BLaER1 (cell line): ENCODE measurements at regions not wholly inside any gene's neighbourhood (a gene's known extent, or its start where the extent isn't known, plus 50 kb on each side); places are given as distances from the start of the nearest gene placed in this dataset.

ENCODE experiments used
- H3K27ac ChIP-seq: shearing (Covaris generic); formaldehyde crosslinking; 2 replicates; pipeline ENCODE4 v1.8.1; 2022
- H3K27me3 ChIP-seq: shearing (Covaris generic); formaldehyde crosslinking; 2 replicates; pipeline ENCODE4 v1.8.1; 2022
- H3K36me3 ChIP-seq: shearing (Covaris generic); formaldehyde crosslinking; 2 replicates; pipeline ENCODE4 v1.8.1; 2022
- H3K4me1 ChIP-seq: shearing (Covaris generic); formaldehyde crosslinking; 2 replicates; pipeline ENCODE4 v1.8.1; 2022
- H3K4me2 ChIP-seq: shearing (Covaris generic); formaldehyde crosslinking; 2 replicates; pipeline ENCODE4 v1.8.1; 2022
- H3K4me3 ChIP-seq: shearing (Covaris generic); formaldehyde crosslinking; 2 replicates; pipeline ENCODE4 v1.8.1; 2022
- H3K9ac ChIP-seq: shearing (Covaris generic); formaldehyde crosslinking; 2 replicates; pipeline ENCODE4 v1.8.1; 2022
- H3K9me3 ChIP-seq: shearing (Covaris generic); formaldehyde crosslinking; 2 replicates; pipeline ENCODE4 v1.8.1; 2022
- H4K20me1 ChIP-seq: shearing (Covaris generic); formaldehyde crosslinking; 2 replicates; pipeline ENCODE4 v1.8.1; 2022
- Cebpa-rat ChIP-seq: shearing (Covaris generic); IDR thresholded peaks from 2 replicates; pipeline ENCODE4 v1.8.1; 2022

DNA sequence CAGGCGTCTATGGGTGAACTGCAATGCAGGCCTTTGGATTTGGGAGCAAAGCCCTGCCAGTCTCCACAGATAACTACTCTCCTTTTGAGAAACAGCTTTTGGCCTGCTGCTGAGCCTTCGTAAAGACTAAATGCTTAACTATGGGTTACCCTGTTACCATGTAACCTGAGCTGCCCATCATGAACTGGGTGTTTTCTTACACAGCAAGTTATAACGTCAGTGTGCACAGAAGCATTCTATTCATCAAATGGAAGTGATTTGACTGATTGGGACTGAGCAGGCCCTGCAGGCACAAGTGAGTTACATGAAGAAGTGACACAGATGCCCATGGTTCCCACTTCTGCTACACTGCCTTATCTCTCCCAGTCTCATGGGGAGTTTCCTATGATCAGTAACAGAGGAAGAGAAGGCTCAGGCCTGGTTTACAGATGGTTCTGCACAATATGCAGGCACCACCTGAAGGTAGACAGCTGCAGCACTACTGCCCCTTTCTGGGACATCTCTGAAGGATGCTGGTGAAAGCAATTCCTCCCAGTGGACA lies 319.1 kb downstream of the CD83 start:
- Histone ChIP-seq H4K20me1 (no peaks in the 10 kb centered on the region), H3K9me3 (no peaks in the 10 kb centered on the region; the same call in 1 of the 2 replicates), H3K9ac (no peak overlapping the region), H3K36me3 (no peaks in the 10 kb centered on the region), H3K4me2 (no peak overlapping the region), H3K4me1 (peaks cover 10% of the 10 kb centered on the region), H3K4me3 (no peak overlapping the region), H3K27ac (no peak overlapping the region), H3K27me3 (no peaks in the 10 kb centered on the region)
- TF ChIP-seq Cebpa-rat, result no peak

DNA sequence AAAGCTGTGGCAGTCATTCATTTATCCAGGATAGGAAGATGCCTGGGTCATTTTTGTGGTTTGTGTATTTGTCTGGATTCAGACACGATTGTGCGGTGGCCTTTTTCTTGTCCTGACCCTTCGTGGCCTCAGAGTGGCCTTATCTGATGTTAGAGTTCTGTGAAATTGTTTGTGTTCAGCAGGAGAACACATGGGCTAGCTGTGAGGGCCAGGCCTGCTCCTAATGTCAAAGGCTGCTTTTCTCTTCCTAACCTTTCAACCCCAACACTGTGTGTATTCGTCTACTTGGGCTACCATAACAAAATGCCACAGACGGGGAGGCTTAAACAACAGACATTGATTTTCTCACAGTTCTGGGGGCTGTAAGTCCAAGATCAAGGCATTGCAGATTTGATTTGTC lies 321.8 kb downstream of the CD83 start:
- Histone ChIP-seq H3K36me3 (no peaks in the 10 kb centered on the region), H3K4me1 (peaks cover 24% of the 10 kb centered on the region), H3K27ac (no peak overlapping the region), H3K4me3 (no peak overlapping the region), H3K27me3 (no peaks in the 10 kb centered on the region), H3K9me3 (no peaks in the 10 kb centered on the region), H3K9ac (no peak overlapping the region), H3K4me2 (no peak overlapping the region), H4K20me1 (no peaks in the 10 kb centered on the region)
- no peak for TF ChIP-seq Cebpa-rat

DNA sequence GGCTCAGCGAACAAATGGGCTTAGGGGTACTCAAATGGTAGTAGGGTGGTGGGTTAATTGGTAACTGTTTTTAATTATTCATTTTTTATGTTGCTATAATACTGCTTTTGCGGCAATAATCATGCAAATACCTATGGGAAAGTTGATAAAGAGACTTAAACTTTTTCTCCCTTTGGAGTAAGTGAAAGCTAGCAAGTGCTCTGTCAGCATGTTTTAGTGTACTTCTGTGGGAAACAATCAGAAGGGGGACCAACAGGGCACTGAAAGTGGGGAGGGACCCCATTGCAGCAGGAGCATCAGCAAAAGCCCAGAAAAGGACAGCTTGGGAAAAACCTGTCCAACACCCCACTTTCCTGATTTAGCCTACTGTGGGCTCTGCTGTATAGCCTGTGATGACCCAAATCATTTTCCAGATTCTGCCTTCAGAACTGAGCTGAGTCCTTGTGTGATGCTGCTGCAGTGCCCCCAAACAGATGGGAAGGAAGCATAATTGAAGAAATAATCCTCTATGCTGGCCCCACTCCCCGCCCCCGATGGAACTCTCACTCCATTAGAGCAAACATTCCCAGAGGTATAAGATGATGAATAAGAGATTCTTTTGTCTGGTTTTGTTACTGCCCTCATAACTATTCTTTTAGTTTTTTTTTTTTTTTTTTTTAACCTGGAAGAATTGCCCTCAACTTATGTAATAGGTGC lies 322.8 kb downstream of the CD83 start:
- TF ChIP-seq Cebpa-rat, result no peak
- Histone ChIP-seq H3K9me3 (no peaks in the 10 kb centered on the region), H3K4me3 (no peak overlapping the region), H3K9ac (no peak overlapping the region), H3K4me1 (peaks cover 26% of the 10 kb centered on the region), H3K36me3 (no peaks in the 10 kb centered on the region), H3K27me3 (no peaks in the 10 kb centered on the region), H4K20me1 (no peaks in the 10 kb centered on the region), H3K4me2 (no peak overlapping the region), H3K27ac (no peak overlapping the region)

DNA sequence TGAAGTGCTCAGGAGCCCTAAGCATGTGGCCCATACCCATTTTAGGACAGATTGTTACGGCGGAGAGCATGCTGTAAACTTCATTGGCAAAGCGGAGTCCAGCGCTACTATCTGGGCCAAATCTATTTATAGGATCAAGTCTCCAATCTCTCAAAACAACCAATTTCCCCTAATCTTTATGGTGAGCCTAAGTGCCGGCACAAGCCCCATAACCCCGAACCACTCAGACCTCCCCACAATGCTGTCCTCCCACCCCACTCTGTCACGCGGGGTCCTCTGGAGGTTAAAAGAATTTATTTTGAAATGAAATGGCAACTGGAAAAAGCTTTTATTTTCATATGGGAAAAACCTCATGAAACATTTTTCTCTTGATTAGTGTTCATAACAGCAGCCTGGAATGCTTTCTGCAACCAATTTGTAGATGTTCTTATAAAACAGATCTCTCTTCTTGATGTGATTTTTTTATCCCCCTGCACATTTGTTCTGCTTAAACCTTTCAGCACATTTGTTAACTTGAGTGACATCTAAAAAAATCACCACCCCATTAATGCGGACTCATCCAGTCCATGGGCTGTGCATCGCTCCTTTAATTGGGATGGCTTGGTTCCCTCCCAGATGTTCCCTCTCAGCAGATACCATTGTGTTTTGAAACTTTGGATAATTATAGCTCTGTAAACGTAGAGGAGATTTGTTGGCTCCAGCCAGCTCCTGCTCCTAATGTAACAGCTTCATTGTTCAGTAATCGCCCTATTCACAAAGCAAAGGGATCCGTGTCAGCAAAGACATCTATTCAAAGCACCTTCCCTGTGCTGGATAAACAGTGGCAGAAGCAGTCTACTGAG lies 323.6 kb downstream of the CD83 start:
- Histone ChIP-seq H4K20me1 (no peaks in the 10 kb centered on the region), H3K4me3 (no peak overlapping the region), H3K4me2 (no peak overlapping the region), H3K9me3 (no peaks in the 10 kb centered on the region), H3K36me3 (no peaks in the 10 kb centered on the region), H3K27me3 (no peaks in the 10 kb centered on the region), H3K27ac (no peak overlapping the region), H3K4me1 (peaks cover 28% of the 10 kb centered on the region), H3K9ac (no peak overlapping the region)
- TF ChIP-seq Cebpa-rat, result no peak

DNA sequence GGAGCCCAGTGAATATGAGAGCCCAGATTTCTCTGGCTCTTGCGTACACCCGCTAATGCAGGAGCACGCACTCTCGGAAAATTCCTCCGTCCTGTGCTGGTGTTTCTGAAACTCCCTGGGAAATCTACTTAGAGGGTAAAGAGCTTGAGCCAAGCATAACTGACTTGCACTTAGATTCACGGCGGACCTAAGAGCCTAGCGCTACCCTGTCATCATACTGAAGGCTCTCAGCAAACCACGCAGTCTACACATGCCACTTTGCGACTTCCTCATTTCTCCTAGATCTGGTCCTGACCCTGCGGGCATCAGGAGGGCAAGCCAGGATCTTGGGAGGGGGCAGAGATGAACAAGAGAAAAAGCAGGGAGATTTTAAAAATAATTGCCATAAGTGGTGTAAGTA lies 324.7 kb downstream of the CD83 start:
- H3K9me3 ChIP-seq, result 0 out of 2 replicates have a peak, but pooled peaks cover 6% of the 10 kb centered on the region
- peaks cover 28% of the 10 kb centered on the region for H3K4me1 ChIP-seq
- H3K36me3 ChIP-seq, result no peaks in the 10 kb centered on the region
- no peak overlapping the region for H3K9ac ChIP-seq
- no peak for TF ChIP-seq Cebpa-rat
- H4K20me1 ChIP-seq, result no peaks in the 10 kb centered on the region
- no peak overlapping the region for H3K4me2 ChIP-seq
- H3K27me3 ChIP-seq, result no peaks in the 10 kb centered on the region
- no peak overlapping the region for H3K27ac ChIP-seq
- no peak overlapping the region for H3K4me3 ChIP-seq

DNA sequence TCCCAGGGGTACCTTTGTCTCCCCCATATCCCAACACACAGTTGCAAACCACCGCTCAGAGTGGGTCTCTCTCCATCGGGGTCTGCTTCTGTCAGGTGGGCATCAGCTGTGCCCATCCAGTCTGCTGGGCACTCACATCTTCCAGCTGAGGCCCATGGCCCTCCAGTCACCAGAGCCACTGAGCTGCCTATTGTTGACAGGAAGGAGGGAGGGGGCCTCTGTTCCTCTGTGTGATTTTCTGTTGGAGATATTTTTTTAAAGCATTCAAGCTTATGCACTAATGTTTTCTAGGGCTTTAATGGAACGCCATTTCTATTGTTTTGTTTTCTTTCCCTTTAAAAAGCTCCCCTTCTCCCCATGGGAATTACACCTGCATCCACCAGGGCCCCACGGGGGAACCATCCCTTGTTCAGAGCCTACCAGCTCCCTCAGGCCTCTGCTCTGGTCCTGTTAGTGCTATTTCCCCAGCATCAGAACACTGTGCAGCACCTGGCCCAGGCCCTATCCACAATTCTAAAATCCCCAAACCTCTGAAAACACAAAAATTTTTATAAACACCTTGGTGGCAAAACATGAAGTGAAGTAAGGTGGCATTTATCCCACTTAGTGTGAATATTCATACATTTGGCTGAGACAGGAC lies 326.2 kb downstream of the CD83 start:
- Histone ChIP-seq H3K4me1 (peaks cover 36% of the 10 kb centered on the region), H3K27ac (peak overlapping the region; percentile 32; the same call in 1 of the 2 replicates), H4K20me1 (no peaks in the 10 kb centered on the region), H3K9ac (no peak overlapping the region), H3K9me3 (peaks cover 19% of the 10 kb centered on the region), H3K4me2 (peak overlapping the region; percentile 64), H3K4me3 (no peak overlapping the region), H3K36me3 (no peaks in the 10 kb centered on the region), H3K27me3 (no peaks in the 10 kb centered on the region)
- TF ChIP-seq Cebpa-rat, result no peak

DNA sequence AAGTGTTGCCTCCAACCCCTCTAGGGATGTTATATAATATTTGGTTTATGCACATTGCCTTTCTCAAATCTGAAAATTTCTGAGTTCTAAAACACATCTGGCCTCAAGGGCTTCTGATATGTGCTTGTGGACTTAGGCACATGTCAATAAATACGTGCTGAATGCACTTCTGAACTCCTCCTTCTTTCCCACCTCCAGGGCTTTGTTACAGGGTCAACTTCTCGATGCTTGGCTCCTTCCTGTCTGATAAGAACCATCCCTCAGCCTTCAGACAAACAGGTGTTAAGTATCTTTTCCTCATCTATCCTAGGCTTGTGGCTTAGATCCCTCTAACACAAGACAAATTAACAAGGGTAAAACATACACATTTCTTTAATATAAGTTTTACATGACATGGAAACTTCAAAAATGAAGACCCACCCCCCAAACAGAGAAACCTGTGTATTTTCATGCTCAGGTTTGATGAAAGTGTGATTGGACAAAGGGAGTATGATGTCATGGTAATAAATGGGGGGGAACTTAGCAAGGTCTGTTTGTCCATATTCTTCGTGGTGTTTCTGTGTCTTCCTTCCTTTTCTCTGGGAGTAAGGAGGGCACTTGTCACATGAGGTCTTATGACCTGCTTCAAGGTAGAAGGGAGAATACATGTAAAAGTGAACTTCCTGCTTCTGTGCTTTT lies 326.9 kb downstream of the CD83 start:
- Histone ChIP-seq H3K4me1 (peaks cover 41% of the 10 kb centered on the region), H3K9me3 (peaks cover 19% of the 10 kb centered on the region), H3K4me2 (peak overlapping the region; percentile 64), H3K9ac (no peak overlapping the region), H3K27me3 (no peaks in the 10 kb centered on the region), H3K27ac (no peak overlapping the region), H3K4me3 (no peak overlapping the region), H3K36me3 (no peaks in the 10 kb centered on the region), H4K20me1 (no peaks in the 10 kb centered on the region)
- no peak for TF ChIP-seq Cebpa-rat

DNA sequence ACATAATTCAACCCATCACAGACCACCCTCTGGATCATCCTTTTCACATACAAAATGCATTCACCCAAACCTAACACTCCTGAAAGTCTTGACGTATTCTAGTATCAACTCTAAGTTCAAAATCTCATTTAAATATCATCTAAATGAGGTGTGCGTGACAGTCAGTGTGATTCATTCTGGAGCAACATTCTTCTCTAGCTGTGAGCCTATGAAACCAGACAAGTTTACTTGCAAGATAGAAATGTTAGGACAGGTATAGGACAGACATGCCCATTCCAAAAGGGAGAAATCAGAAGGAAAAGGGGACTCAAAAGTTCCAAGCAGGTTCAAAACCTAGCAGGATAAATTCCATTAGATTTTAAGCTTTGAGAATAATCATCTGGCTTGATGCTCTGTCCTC lies 329.7 kb downstream of the CD83 start:
- no peaks in the 10 kb centered on the region; the same call in 1 of the 2 replicates for H3K36me3 ChIP-seq
- peaks cover 69% of the 10 kb centered on the region for H3K4me1 ChIP-seq
- peaks cover 19% of the 10 kb centered on the region for H3K9me3 ChIP-seq
- no peak overlapping the region for H3K27ac ChIP-seq
- H3K4me3 ChIP-seq, result no peak overlapping the region
- no peak overlapping the region for H3K4me2 ChIP-seq
- H3K9ac ChIP-seq, result no peak overlapping the region
- no peaks in the 10 kb centered on the region for H4K20me1 ChIP-seq
- TF ChIP-seq Cebpa-rat, result no peak
- H3K27me3 ChIP-seq, result no peaks in the 10 kb centered on the region

DNA sequence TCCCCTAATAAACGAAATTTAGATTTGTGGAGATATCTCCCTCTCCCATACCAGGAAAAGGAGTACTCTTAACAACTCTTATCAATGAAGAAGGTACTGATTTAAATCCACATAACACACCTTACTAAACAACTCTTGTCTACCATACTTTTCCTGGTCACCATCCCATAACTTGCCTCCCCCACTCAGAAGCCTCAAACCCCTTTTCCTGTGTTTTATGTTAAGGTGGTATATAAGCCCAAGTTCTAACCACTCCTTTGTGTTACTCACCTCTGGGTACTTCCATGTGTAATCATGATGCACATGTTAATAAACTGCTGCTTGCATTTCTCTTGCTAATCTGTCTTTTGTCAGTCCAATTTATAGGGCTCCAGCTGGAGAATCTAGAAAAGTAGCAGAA lies 330.7 kb downstream of the CD83 start:
- Histone ChIP-seq H3K36me3 (no peaks in the 10 kb centered on the region; the same call in 1 of the 2 replicates), H3K9me3 (peaks cover 19% of the 10 kb centered on the region), H3K27me3 (no peaks in the 10 kb centered on the region), H3K9ac (no peak overlapping the region), H3K4me1 (peaks cover 77% of the 10 kb centered on the region), H3K4me2 (peak overlapping the region; percentile 7; the same call in 1 of the 2 replicates), H4K20me1 (no peaks in the 10 kb centered on the region), H3K4me3 (no peak overlapping the region), H3K27ac (no peak overlapping the region)
- no peak for TF ChIP-seq Cebpa-rat
